ENCODE measurements at regions not wholly inside any gene's neighbourhood (a gene's known extent, or its start where the extent isn't known, plus 50 kb on each side); places are given as distances from the start of the nearest gene placed in this dataset.

DNA sequence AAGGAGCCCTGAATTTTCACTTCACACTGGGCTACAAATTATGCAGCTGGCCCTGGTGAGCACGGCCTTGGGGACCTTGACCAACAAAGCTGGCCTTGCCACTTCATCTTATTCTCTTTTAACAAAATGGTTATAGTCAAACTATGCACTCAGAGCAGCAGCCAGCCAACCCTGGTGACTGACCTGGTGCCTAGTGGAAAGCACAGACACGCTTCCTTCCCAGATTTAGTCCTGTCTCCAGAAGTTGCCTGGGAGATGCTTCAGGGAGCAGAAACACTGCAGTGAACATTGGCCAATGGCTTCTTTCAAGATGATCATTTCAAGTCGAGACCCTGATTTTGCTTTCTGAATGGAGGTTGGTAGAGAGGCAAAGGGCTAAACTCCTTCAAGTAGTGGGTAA is 249.3 kb downstream of the SIPA1L2 start:
- Mint-ChIP-seq H3K27me3 (ENCODE audit: low read depth) (peaks cover 18% of the 10 kb centered on the region), H3K4me3 (no peak overlapping the region), H3K27ac (no peak overlapping the region; a peak in 1 of 7 replicates), H3K4me1 (peaks cover 18 to 19% of the 10 kb centered on the region in 2 experiments), H3K9me3 (no peaks in the 10 kb centered on the region), H3K36me3 (ENCODE audit: insufficient read depth in 1 of 3, low read depth in 3 of 3) (0 out of 7 replicates have a peak, but pooled peaks cover 0 to 3% (median 0%) of the 10 kb centered on the region in 3 experiments)
- Histone ChIP-seq H2AFZ (ENCODE audit: low read length) (no peak overlapping the region), H3K4ac (ENCODE audit: low read depth, low read length) (no peak overlapping the region), H3K4me2 (ENCODE audit: insufficient read depth, insufficient read length, low read length) (no peak overlapping the region), H3K9me3 (ENCODE audit: control insufficient read depth, low read depth, low read length) (no peaks in the 10 kb centered on the region), H4K5ac (ENCODE audit: insufficient read length, low read depth, low read length) (no peak overlapping the region), H3K27me3 (ENCODE audit: insufficient read depth, low read length) (no peaks in the 10 kb centered on the region), H2BK5ac (ENCODE audit: insufficient read length, low read length) (no peak overlapping the region), H4K8ac (replicated peaks; ENCODE audit: insufficient read length, low read depth, low read length) (no peak overlapping the region), H2BK120ac (ENCODE audit: low read depth, low read length, poor library complexity, severe bottlenecking) (no peak overlapping the region), H4K91ac (ENCODE audit: insufficient read length, low read depth, low read length) (no peak overlapping the region), H3K56ac (ENCODE audit: insufficient read length, low read depth, low read length) (no peak overlapping the region), H2BK12ac (ENCODE audit: insufficient read length, low read depth, low read length) (no peak overlapping the region), H3K18ac (ENCODE audit: insufficient read length, low read depth, low read length) (no peak overlapping the region), H3K79me2 (ENCODE audit: insufficient read depth, low read length) (no peaks in the 10 kb centered on the region), H3T11ph (ENCODE audit: low read length) (no peak overlapping the region), H2BK20ac (ENCODE audit: low read depth, low read length, poor library complexity, severe bottlenecking) (no peak overlapping the region), H3K14ac (ENCODE audit: insufficient read depth, low read length) (no peak overlapping the region), H3K27ac (ENCODE audit: insufficient read length, low read depth, low read length) (no peak overlapping the region), H3K9ac (ENCODE audit: extremely low read depth, insufficient read length, low read length) (no peak overlapping the region), H3K4me1 (ENCODE audit: insufficient read depth, low read length) (0 out of 2 replicates have a peak, but pooled peaks cover 3% of the 10 kb centered on the region), H4K20me1 (ENCODE audit: control insufficient read depth, insufficient read depth, insufficient read length) (no peaks in the 10 kb centered on the region), H2AK5ac (ENCODE audit: insufficient read length, low read length) (no peak overlapping the region), H3K23ac (ENCODE audit: insufficient read length, low read depth, low read length) (no peak overlapping the region), H3K79me1 (ENCODE audit: insufficient read depth, low read depth, low read length, poor library complexity, severe bottlenecking) (no peaks in the 10 kb centered on the region), H3K23me2 (ENCODE audit: insufficient read length, low read depth, low read length, poor library complexity, severe bottlenecking) (no peaks in the 10 kb centered on the region), H2BK15ac (ENCODE audit: low read depth, low read length) (no peak overlapping the region)
- peak; percentile 10 for DNase-seq
- TF ChIP-seq, protein P1, sequence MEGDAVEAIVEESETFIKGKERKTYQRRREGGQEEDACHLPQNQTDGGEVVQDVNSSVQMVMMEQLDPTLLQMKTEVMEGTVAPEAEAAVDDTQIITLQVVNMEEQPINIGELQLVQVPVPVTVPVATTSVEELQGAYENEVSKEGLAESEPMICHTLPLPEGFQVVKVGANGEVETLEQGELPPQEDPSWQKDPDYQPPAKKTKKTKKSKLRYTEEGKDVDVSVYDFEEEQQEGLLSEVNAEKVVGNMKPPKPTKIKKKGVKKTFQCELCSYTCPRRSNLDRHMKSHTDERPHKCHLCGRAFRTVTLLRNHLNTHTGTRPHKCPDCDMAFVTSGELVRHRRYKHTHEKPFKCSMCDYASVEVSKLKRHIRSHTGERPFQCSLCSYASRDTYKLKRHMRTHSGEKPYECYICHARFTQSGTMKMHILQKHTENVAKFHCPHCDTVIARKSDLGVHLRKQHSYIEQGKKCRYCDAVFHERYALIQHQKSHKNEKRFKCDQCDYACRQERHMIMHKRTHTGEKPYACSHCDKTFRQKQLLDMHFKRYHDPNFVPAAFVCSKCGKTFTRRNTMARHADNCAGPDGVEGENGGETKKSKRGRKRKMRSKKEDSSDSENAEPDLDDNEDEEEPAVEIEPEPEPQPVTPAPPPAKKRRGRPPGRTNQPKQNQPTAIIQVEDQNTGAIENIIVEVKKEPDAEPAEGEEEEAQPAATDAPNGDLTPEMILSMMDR (conservative IDR thresholded peaks at IDR 0.05) = no peak
- no CpG with 5 or more reads among the region's 3 CpGs for WGBS (ENCODE audit: extremely low coverage, insufficient read length, low lambda C conversion rate)
